Stimulated activated CD8-positive, alpha-beta memory T cell treated with anti-CD3 and anti-CD28 coated beads, Interleukin-7, amount 100 ng/mL, for 1 hour (primary cell): ENCODE measurements at regions not wholly inside any gene's neighbourhood (a gene's known extent, or its start where the extent isn't known, plus 50 kb on each side); places are given as distances from the start of the nearest gene placed in this dataset.
A peak's percentile ranks its signal among the peaks of the same experiment; 100 is the strongest.
"Not testable (repeated sequence)": the region's sequence is repeated elsewhere in the genome, so short reads cannot be mapped to it uniquely, and the experiment has no call there.

Experiments
- DNase-seq, 2 donors: peaks; one replicate each; pipeline ENCODE4 v3.0.0-alpha.2; 2020; ENCODE audit warnings: low read depth in 2 of 2

DNA sequence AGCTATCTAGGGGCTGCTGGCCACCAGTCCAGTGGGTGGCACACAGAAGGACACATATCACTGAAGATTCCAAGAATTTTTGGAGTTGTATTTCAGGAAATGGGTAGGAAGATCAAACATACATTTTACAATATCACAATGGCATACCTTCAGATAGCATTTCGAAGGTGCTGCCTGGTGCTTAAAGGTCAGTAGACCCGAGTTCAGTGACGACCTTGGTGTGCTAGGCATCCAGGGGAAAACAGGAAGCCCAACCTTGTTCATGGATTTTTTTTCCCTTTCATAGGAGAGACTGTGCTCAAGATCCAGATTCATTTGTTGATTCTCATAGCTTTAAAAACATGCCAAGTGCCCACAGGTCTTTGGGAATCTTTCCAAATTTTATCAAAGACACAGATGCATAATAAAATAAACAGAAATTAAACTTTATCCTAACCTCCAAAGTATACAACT, 51.0 kb upstream of the RCBTB2 start:
- DNase-seq: no peak

DNA sequence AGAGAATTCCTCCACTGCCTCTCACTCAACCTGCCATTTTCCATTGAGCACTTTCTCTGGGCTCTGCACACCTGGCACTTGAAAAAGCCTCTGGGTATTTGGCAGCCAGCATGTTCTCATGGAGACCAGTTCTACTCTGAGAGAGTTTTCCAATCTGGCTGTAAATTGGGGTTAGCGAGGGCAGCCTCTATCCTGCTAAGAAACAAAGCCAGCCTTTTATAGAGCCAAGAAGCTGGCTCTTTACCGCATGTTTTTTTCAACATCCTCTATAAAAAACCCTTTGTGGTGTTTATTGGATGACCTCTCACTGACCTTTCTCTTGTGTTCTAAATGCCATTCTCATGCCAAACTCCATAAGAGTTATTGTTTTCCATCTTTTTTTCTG, 52.6 kb upstream of the RCBTB2 start:
- no peak for DNase-seq

DNA sequence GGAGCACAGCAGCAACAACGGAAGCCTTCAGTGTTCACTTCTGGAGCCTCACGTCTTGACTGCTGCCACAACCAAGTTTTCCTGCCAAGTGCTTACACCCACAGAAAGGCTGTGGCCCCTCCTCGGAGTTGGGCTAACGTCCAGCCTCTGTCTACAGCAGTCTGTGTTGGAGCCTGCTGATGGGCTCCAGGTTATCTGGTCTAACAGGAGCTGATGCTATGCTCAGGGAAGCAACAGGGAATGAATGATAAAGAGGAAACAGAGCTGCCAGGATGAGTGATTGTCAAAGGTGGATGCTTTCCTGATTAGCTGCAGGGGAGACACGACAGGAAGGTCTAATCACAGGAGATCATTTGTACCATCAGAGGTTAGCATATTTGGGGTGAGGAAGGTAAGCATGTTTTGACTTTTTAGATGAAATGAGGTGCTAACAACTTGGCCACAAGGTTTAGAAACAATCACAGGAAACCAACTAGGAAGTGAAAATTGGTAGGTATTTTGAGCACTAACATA, 53.8 kb upstream of the RCBTB2 start:
- DNase-seq: no peak

DNA sequence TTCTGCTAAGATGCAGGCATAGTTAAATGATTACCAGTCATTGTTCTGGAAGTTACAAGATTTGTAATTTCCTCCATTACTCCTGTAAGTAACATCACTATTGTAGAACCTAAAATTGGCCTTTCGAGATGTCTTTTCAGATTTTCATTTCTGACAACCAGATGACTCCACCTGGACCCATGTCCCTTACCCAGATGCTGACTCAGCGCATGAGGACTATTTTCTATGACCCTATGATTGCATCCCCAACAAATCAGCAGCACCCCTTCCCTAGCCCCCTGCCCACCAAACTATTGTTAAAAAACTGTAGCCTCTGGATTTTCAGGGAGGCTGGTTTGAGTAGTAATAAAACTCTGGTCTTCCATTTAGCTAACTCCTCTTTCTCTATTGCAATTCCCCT, 55.2 kb upstream of the RCBTB2 start:
- DNase-seq: no peak

DNA sequence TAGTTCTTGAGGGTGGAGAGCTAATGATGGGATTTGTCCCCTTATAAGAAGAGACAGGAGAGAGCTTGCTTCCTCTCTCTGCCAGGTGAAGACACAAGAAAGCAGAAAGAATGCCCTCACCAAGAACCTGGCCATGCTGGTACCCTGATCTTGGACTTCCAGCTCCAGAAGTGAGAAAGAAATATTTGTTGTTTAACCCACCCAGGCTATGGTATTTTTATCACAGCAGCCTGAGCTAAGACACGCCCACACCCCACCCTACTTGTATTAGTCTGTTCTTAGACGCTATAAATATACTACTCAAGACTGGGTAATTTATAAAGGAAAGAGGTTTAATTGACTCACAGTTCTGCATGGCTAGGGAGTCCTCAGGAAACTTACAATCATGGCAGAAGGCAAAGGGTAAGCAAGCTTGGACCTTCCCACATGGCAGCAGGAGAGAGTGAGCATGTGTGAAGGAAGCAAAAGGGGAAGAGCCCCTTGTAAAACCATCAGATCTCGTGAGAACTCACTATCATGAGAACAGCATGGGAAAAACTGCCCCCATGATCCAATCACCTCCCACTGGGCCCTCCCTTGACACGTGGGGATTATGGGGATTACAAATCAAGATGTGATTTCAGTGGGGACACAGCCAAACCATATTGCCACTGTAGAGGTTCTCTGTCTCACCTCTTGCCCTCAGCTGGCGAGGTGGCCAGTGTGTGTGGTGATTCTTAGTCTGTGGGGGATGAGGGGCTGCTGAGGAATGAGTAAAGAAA, 57.4 kb upstream of the RCBTB2 start:
- DNase-seq: no peak

DNA sequence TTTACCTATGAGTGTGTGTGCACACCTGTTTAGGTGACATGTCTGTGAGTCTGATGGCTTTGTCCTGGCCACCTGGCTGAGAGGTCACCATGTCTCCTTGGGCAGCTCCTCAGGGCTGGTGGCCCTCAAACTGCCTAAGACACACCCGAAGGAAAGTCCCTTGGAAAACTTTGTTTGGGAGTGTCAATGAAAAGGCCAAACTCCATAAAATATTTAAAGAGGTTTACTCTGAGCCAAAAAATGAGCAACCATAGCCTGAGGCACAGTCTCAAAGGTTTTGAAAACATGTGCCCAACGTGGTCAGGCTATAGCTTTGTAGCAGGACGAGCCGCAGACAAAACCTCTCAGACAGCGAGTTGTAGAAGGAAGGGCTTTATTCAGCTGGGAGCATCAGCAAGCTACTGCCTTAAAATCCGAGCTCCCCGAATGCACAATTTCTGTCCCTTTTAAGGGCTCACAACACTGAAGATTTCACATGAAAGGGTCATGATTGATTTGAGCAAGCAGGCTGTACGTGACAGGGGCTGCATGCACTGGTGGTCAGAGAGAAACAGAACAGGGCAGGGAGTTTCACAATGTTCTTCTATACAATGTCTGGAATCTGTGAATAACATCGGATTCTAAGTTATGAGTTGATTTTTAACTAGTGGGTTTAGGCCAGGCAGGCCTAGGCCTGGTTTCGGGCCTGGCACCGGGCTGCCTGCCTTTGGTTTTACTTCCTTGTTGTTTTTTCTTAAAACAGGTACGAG, 58.4 kb upstream of the RCBTB2 start:
- DNase-seq: not testable (repeated sequence)

DNA sequence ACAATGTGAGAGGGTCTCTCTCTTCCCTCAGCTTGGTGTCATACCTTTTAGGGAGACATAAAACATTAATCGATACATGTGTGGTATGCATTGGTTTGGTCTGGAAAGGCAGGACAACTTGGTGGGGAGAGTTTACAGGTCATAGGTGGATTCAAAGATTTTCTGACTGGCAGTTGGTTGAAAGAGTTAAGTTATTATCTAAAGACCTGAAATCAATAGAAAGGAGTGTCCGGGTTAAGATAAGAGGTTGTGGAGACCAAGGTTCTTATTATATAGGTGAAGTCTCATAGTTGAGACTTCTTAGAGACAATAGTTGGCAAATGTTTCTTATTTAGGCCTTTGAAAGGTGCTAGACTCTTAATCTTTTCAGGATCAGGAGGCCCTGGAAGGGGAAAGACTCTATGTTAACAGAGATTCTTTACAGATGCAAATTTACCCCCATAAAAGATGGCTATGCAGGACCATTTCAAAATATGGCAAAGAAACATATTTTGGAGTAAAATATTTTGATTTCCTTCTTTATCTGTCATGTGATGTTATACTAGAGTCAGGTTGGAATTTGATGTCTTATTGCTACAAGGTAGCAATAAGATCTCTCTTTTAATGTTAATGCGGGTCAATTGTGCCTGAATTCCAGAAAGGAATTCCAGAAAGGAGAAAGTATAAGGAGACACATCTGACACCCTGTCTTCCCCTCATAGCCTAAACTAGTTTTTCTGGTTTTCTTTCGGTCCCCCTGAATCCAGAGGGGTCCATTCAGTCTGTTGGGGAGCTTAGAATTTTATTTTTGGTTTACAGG, 59.2 kb upstream of the RCBTB2 start:
- no peak for DNase-seq

DNA sequence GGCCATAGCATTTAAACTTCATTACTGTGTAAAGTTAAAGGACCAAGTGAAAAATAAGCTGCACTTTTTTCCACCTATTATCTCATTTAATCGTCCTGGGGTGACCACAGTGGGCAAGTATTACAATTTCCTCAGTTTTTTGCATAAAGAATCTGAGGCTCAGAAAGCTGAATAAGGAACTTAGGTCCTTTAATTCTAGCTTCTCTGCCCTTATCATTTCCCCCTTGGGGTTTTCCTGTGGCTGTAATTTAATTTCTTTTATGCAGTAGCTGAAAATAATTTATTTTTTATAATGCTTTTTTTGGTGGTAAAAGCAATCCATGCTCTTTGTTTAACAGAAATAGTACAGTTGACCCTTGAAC, 59.8 kb upstream of the RCBTB2 start:
- no peak for DNase-seq

DNA sequence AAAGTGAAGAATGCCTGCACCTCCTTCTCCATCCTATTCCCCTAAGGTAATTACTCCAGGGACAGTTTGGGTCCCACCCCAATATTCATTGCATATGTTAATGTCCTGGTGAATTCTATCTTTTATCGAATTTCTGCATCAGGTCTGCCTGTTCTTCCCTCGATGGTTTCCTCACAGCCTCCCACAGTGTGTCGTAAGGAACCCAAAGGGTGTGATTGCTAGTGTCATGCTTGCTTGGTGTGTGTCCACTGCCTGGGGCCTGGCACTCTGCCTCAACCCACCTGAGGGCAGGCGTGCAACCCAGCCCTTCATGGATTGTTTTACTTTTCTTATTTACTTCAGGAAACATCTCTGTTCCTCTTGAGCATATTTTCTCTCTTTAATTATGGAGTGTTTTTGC, 60.2 kb upstream of the CYSLTR2 start:
- no peak for DNase-seq

DNA sequence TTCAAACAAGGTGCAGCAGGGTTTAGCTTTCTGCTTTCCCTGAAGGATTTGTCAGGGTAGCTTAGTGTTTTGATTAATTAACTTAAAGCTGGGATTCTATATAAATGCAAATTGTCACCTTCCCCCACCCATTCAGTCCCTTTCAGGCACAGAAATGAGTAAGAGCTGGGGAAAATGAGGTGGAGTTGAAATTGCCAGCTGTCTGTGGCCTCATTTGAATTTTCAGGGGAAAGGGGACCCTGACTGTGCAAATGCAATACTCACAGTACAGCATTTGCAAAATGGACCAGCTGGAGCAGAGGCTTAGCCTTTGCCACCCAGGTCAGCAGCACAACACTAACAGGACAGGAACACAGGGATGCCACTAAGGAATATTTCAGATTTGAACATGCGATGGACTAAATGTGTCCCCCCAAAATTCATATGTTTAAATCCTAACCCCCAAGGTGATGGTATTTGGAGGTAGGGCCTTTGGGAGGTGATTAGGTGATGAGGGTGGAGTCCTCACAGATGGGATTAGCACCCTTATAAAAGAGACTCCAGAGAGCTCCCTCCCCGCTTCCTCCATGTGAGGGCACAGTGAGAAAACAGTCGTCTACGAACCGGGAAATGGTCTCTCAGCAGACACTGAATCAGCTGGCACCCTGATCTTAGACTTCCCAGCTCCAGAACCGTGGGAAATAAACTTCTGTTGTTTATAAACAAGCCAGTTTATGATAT, 59.5 kb upstream of the CYSLTR2 start:
- no peak for DNase-seq

DNA sequence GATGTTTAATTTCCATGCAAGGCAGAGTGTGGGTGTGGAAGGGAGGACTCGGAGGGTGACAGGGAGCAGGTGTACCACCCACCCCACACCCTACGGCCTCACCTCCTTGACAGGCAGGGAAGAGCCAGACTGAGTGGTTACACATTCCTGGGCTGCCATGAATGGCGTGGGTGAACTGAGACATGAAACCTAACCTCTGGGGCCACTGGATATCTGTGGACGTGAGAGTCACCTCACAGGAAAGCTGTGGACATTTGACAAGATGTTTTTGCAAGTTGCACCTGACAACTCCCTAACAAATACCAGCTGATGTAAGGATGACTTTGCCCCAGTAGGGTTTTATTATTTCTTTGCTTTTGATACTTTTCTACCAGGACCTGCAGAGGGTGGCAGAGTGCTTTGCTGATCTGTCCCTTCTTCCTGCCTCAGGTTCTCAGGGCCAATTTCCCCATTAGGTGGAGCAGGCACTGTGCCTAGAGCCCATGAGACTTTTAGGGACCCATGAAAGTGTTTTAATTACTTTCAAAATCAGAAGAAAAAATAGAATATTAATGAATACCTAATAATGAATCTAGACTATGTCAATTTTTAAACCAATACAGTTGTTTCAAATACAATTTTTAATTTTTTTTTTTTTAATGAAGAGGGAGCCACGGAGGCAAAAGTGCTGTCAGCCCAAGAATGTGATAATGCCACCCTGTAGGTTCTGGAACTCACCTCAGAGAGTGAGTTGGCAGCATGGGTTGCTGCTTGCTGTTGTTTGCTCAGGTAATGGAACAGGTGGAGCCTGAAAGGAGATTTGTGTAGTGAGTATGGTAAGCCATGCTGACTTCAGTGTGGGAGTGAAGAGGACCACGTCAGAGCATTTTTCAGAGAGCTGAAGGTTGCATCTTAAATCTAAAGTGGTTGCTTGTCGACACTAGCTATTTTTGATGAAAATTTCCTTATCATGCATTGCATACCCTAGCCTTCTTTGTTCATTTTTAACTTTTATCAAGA, 58.0 kb upstream of the CYSLTR2 start:
- peak in 1 of 2 donors; percentile 10 for DNase-seq

DNA sequence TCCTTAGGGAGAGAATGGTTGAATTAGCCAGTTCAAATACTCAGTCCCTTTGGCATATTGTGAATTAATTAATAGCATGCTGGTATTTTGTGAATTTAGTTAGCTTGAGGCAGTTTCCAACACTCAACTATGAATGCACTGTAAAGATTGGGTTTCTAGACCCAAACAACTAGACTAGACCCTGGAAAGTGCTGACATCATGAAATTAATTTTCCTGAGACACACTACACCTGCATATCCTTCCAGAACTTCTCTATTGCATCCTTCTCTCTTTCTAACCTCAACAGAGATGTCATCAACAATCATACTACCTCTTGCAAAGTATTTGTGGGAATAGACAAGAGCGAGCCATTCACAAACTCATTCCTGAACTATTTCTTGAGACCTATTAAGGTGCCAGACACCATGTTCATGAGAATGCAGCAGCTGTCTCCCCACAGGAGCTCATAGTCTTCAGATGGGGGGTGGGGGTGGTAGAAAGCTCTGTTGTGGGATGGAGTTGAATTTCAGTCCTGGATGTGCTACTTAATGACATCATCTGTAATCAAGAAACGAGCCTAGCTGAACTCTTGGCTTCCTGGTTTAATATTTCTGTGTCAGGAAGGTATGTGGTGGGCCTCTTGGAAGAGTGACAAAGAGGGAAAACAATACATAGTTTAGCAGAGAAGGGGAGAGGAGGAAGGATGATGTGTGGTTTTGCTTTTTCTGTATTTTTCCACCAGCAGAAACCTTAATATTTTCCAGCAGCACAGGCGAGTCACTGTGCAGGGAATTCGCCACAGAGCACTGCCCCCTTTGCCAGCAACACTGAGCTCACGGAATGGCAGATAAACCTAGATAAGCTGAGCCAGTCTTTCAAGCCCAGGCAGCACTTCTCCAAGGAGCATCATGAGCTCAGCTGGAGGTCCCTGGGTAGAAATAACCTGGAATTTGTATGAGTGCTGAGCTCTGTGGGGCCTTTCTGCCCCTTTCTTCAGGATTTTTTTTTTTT, 53.1 kb upstream of the CYSLTR2 start:
- no peak for DNase-seq

DNA sequence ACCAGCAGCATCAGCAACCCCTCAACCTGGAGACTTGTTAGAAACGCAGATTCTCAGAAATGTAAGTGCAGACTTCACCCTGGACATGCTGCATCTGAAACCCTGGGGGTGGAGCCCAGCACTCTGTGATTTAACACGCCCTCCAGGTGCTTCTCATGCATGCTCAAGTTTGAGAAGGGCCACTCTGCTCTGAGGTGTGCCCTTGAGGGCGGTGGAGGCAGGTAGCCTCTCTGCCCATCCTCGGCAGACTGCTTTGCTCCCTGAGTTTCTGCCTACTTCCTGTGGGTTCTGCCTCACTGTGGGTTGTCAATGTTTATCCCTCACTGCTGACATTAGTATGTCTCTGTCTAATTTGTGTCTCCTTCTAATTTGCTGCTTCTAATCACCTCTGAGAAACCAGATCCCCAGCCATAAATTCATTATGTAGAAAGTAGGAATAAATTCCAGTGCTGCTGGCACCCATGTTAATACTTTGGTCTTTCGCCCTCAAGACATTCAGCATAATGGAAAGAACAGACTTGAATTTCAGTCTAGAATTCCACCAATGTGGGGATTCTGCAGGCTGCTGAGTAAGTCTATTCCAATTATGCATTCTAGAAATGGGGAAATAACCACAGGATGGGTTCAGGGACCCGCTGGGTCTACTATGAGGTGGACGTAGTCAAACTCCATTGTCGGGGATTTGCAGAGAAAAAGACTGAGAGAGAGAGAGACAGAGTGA, 51.3 kb upstream of the CYSLTR2 start:
- no peak for DNase-seq

DNA sequence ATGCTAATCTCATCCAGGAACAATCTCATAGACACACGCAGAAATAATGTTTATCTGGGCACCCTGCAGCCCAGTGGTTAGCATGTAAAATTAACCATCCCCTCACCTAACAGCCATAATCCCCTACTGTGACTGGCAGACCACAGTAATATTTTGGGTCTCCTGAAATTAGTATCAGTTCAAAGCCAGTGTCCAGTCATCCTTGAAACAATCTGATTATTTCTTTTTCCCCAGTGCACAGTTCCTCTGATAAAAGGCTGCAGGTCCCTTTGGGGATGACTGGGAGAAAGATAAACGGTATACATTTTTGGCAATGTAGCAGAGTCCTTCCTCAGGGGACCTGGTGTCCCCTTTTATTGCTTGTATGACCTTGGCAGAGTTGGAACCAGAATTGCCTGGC, 50.4 kb upstream of the CYSLTR2 start:
- no peak for DNase-seq
